ENCODE measurements at regions not wholly inside any gene's neighbourhood (a gene's known extent, or its start where the extent isn't known, plus 50 kb on each side); places are given as distances from the start of the nearest gene placed in this dataset.

- 96 to 98% methylated on average over 5 of the region's 5 CpGs for WGBS, 2 donors
- intact Hi-C loops (cut with DNase I; ENCODE audit: low total_unique reads), result no loop called here
- H3K4me3 ChIP-seq (ENCODE audit: low read depth, poor library complexity, severe bottlenecking), result no peak overlapping the region
- no peak for DNase-seq (ENCODE audit: low spot score in 2 of 2)
- no peak for TF ChIP-seq POLR2A (IDR thresholded peaks at IDR 0.05)
- TF ChIP-seq CTCF (IDR thresholded peaks at IDR 0.05), result no peak
These were observed 139.7 kb upstream of the MAF start for GRCh38 chr16:79740252-79740651.

GRCh38 chr16:79735271-79735670, 134.7 kb upstream of the MAF start:
- no peak for DNase-seq (ENCODE audit: low spot score in 2 of 2)
- intact Hi-C loops (cut with DNase I; ENCODE audit: low total_unique reads), result no loop called here
- no peak overlapping the region for H3K4me3 ChIP-seq (ENCODE audit: low read depth, poor library complexity, severe bottlenecking)
- no peak for TF ChIP-seq POLR2A (IDR thresholded peaks at IDR 0.05)
- TF ChIP-seq CTCF (IDR thresholded peaks at IDR 0.05), result no peak

DNA sequence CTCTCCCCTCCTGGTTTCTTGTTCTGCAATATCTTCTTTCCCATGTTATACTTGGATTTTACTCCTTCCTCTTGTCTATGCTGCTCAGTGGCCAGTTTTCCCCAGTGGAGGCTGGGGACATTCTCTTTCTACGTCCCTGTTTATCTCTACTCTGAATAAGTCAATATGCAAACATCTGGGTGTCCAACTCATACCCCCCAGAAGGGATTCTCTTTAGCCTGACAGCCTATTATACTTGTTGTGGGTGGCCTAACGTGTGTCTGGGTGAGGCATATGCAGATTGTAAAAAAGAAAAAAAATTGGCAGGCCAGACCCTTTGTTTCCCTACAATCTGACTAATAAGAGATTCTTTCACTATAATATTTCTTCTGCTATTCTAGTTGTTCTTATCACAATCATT, 134.2 kb upstream of the MAF start:
- TF ChIP-seq CTCF (IDR thresholded peaks at IDR 0.05), result no peak
- TF ChIP-seq POLR2A (IDR thresholded peaks at IDR 0.05), result no peak
- no peak overlapping the region for H3K4me3 ChIP-seq (ENCODE audit: low read depth, poor library complexity, severe bottlenecking)
- intact Hi-C loops (cut with DNase I; ENCODE audit: low total_unique reads), result no loop called here
- 71 to 76% methylated on average over 2 of the region's 2 CpGs for WGBS, 2 donors
- DNase-seq (ENCODE audit: low spot score in 2 of 2), result no peak

DNA sequence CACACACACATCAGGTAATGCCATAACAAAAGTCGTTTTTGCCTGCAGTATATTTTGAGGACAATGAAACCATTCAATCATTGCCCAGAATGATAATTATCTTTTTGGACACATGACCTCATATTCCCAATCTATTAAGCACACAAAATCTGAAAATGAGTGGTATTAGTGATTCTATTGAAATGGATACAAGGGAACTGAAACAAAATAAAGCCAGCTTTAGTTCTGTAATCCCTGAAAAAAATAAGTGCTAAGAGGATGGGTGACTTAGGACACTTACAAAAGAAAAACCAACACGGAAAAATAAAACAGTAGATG, 128.3 kb upstream of the MAF start:
- no peak overlapping the region for H3K4me3 ChIP-seq (ENCODE audit: low read depth, poor library complexity, severe bottlenecking)
- no peak for DNase-seq (ENCODE audit: low spot score in 2 of 2)
- TF ChIP-seq CTCF (IDR thresholded peaks at IDR 0.05) (no peak), POLR2A (IDR thresholded peaks at IDR 0.05) (no peak)
- intact Hi-C loops (cut with DNase I; ENCODE audit: low total_unique reads), result no loop called here
- WGBS, 2 donors, result 56 to 74% methylated on average over 2 of the region's 2 CpGs

GRCh38 chr16:79728048-79728922, 127.7 kb upstream of the MAF start:
- no peak overlapping the region for H3K4me3 ChIP-seq (ENCODE audit: low read depth, poor library complexity, severe bottlenecking)
- WGBS, 2 donors, result 66 to 69% methylated on average over 4 of the region's 4 CpGs
- TF ChIP-seq CTCF (IDR thresholded peaks at IDR 0.05) (no peak), POLR2A (IDR thresholded peaks at IDR 0.05) (no peak)
- DNase-seq (ENCODE audit: low spot score in 2 of 2), result no peak
- intact Hi-C loops (cut with DNase I; ENCODE audit: low total_unique reads), result no loop called here

DNA sequence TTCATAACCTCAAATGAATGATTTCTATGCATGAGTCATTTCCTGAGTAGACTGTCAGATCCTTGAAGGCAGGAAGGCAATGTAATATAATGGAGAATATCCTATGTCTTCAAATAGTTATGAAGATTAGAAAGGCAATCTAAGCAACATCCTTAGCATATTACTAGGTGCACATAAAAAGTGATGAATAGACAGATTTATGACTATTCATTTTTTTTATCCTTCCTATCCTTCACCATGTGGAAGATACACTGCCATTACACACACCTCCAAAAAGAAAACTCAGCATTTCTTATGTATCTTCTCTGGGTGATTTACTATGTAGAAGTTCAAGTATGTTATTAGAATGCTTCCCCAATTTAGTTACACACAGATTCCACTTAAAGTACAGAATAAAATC, 126.4 kb upstream of the MAF start:
- no peak for DNase-seq (ENCODE audit: low spot score in 2 of 2)
- intact Hi-C loops (cut with DNase I; ENCODE audit: low total_unique reads), result no loop called here
- no peak for TF ChIP-seq POLR2A (IDR thresholded peaks at IDR 0.05)
- no peak for TF ChIP-seq CTCF (IDR thresholded peaks at IDR 0.05)
- H3K4me3 ChIP-seq (ENCODE audit: low read depth, poor library complexity, severe bottlenecking), result no peak overlapping the region

All from lower leg skin (tissue), 4 donors.